ENCODE measurements at regions not wholly inside any gene's neighbourhood (a gene's known extent, or its start where the extent isn't known, plus 50 kb on each side); places are given as distances from the start of the nearest gene placed in this dataset.

- ATAC-seq (no peak), DNase-seq (ENCODE audit: low read depth, low spot score) (no peak)
- no peak for TF ChIP-seq REST (IDR thresholded peaks at IDR 0.05; ENCODE audit: low read depth)
- no peak for TF ChIP-seq EZH2phosphoT487 (IDR thresholded peaks at IDR 0.05; ENCODE audit: borderline replicate concordance)
- TF ChIP-seq ATF3 (IDR thresholded peaks at IDR 0.05), result no peak
- no peak for TF ChIP-seq EGR1 (IDR thresholded peaks at IDR 0.05; ENCODE audit: low read depth)
- TF ChIP-seq YY1 (IDR thresholded peaks at IDR 0.05; ENCODE audit: extremely low read depth, insufficient replicate concordance, low read depth, low read length), result no peak
- TF ChIP-seq EZH2 (IDR thresholded peaks at IDR 0.05), result no peak
- no peak for TF ChIP-seq CTCF (IDR thresholded peaks at IDR 0.05 in 2 of 3, conservative IDR thresholded peaks at IDR 0.05 in 1 of 3; ENCODE audit: borderline replicate concordance in 1 of 3, insufficient read depth in 1 of 3, low read depth in 2 of 3, low read length in 2 of 3)
- TF ChIP-seq ZNF274 (IDR thresholded peaks at IDR 0.05; ENCODE audit: low read depth, low read length), result no peak
- no peak for TF ChIP-seq SIN3A (IDR thresholded peaks at IDR 0.05; ENCODE audit: low read depth)
- TF ChIP-seq ELF1 (IDR thresholded peaks at IDR 0.05; ENCODE audit: borderline replicate concordance, low read depth), result no peak
- TF ChIP-seq CBX3 (IDR thresholded peaks at IDR 0.05; ENCODE audit: low read depth), result no peak
- TF ChIP-seq ZBTB33 (IDR thresholded peaks at IDR 0.05; ENCODE audit: extremely low read depth, insufficient replicate concordance, low read length), result no peak
- no peak for TF ChIP-seq JUND (IDR thresholded peaks at IDR 0.05)
- TF ChIP-seq ZFX (IDR thresholded peaks at IDR 0.05), result no peak
- ChIA-PET RAD21 (ENCODE audit: low non-redundant PET in 1 of 2, low total read pairs in 2 of 2, uncharacterized antibody in 2 of 2, unreplicated experiment in 2 of 2) (no interaction called here), CTCF (no interaction called here), POLR2A (no interaction called here)
- H4K20me1 ChIP-seq (ENCODE audit: insufficient read depth), result no peaks in the 10 kb centered on the region
- H3K9me3 ChIP-seq (ENCODE audit: control insufficient read depth in 1 of 2, insufficient read depth in 1 of 2, low read depth in 1 of 2, low read length in 2 of 2), result no peaks in the 10 kb centered on the region
- BruUV-seq (replicated peaks), result no TSS peak
- H3K27ac ChIP-seq (ENCODE audit: low read depth, low read length), result no peak overlapping the region
- no peak overlapping the region for H3K4me3 ChIP-seq (replicated peaks in 1 of 2; ENCODE audit: low read depth in 1 of 2, low read length in 2 of 2)
- no peaks in the 10 kb centered on the region for H3K79me2 ChIP-seq (ENCODE audit: insufficient read depth, low read length)
- H2AFZ ChIP-seq (ENCODE audit: low read depth, low read length, poor library complexity, severe bottlenecking), result no peak overlapping the region
- no peak overlapping the region for H3K4me2 ChIP-seq (ENCODE audit: low read length)
- H3K9ac ChIP-seq (ENCODE audit: low read length), result no peak overlapping the region
- H3K27me3 ChIP-seq (ENCODE audit: insufficient read depth, low read length), result no peaks in the 10 kb centered on the region
- no peaks in the 10 kb centered on the region for H3K36me3 ChIP-seq (ENCODE audit: control insufficient read depth in 1 of 2, insufficient read depth in 2 of 2, low read length in 2 of 2)
- intact Hi-C loops (cut with micrococcal nuclease), result no loop called here
- H3K4me1 ChIP-seq (ENCODE audit: control insufficient read depth in 1 of 2, insufficient read depth in 2 of 2, low read length in 2 of 2), result no peaks in the 10 kb centered on the region
- H3K9me2 ChIP-seq (ENCODE audit: insufficient read depth), result no peaks in the 10 kb centered on the region
These were observed 147.4 kb upstream of the RXFP1 start for GRCh38 chr4:158374318-158374717.
